HG02588 (cell line): ENCODE measurements at regions not wholly inside any gene's neighbourhood (a gene's known extent, or its start where the extent isn't known, plus 50 kb on each side); places are given as distances from the start of the nearest gene placed in this dataset.
A peak's percentile ranks its signal among the peaks of the same experiment; 100 is the strongest.
"Not testable (repeated sequence)": the region's sequence is repeated elsewhere in the genome, so short reads cannot be mapped to it uniquely, and the experiment has no call there.

Experiments
- ATAC-seq: cut with Tn5 transposase; IDR thresholded peaks from one replicate; pipeline ENCODE4 v1.9.1; 2021; ENCODE audit warnings: mild to moderate bottlenecking, moderate library complexity; ENCODE audit not compliant: unreplicated experiment

DNA sequence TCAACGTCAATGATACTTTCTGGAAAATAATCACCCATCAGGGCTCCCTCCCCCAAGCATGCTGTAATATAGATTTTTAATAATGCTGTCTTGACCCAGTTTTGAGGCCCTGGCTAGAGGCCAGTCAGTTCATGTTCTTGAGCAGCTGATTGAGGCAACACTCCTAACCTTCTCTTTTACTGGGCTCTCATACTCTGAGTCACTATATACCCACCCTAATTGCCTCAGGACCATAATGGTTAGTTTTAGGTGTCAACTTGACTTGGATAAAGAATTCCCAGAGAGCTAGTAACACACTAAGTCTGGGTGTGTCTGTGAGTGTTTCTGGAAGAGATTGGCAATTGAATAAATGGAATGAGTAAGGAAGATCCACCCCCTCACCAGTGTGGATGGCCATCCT is 527.0 kb upstream of the ATP2B1 start:
- ATAC-seq: no peak

DNA sequence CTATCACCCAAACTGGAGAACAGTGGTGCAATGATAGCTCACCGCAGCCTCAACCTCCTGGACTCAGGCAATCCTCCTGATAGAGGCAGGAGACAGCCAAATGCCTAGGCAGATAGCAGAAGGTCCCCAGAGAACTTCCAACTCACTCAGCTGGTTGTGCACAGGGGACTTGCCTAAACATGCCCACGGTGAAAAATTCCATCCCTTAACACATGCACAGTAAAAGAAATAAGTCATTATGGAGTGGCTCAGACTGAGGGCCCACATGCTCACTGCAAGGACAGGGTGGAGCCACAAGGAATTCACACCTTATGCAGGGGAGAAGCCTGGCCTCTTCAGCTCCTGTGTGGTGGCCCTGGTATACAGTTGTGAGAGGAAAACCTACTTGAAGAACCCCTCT is 525.8 kb upstream of the ATP2B1 start:
- ATAC-seq: no peak

DNA sequence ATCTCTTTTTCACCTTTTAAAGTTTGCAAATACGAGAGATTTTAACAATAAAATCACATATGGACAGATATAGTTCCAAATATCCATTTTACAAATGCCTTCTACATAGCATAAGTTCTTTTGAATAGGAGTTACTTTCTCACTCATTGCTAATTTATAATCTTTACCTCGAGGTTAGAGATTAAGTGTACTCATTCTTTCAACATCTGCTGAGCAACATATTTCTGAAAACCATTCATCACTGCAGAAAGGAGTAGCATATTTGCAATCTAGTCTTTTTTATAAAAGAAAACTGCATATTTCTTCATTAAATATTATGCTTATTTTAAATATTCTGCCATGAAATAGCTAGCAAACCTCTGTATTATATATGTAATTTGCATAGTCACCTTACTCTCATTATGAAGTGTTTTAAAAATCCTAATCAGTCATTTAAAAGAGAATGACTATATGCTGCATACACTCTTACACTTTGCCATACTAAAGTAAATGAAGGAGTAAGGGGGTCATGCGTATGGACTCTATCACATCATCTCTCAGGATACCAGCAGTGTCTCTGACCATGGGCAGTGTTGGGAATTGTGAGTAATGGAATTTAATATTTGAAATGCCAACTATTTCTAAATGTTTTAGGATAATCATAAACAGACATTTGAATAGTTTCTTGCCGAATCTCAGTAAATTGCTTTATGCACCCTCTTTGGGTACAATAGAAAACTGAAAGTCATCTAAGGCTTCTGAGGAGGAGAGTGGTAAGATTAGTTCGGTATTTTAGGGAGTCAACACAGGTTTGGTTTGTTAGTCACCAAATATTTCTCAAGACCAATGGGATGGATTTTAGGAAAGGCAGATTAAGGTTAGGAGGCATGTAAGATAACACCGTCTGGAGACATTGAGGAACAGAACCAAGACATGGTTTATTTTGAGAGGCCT is 524.8 kb upstream of the ATP2B1 start:
- no peak for ATAC-seq

DNA sequence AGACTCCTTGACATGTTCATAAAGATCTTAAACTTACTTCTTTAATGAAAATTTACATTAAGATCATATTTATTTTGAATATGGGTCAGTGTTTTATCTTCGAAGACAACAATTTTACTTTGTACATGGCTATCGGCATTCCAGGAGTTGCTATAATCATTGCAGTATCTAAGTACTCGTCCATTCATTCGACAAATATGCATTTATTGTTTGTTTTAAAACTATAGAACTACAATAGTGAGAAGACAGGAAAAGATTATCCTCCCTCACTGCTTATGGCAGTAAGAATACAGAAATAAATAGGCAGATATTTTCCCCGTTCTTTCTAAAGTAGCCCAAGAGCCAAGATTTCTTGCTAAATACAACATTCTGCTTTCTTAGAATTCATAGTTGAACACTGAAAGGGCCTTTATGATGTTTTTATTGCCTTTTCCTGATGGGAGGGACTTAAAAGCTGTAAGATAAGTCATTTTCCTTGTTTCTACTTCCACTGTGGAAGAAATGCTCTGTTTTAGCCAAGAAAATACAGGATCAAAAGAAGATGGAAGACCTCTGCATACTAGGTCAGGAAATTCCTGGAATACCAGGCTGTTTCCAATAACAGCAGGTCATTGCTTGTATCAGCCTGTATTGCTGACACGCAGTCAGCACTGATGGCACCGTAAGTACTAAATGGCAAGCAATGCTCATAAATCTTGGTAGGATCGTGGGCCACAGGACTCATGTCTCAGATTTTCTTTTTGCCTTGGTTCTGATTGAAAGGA is 521.0 kb upstream of the ATP2B1 start:
- ATAC-seq: no peak

DNA sequence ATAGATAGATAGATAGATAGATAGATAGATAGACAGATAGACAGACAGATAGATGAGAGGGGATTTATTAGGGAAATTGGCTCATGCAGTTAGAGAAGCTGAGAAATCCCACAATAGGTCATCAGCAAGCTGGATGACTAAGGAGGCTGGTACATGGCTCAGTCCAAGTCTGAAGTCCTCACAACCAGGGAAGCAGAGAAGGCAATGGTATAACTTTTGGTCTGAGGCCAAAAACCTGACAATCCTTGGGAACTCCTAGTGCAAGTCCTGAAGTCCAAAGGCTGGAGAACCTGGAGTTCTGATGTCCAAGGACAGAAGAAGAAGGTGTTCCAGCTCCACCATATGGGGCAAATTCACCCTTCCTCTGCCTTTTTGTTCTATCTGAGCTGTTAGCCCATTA is 517.6 kb upstream of the ATP2B1 start:
- ATAC-seq: no peak

DNA sequence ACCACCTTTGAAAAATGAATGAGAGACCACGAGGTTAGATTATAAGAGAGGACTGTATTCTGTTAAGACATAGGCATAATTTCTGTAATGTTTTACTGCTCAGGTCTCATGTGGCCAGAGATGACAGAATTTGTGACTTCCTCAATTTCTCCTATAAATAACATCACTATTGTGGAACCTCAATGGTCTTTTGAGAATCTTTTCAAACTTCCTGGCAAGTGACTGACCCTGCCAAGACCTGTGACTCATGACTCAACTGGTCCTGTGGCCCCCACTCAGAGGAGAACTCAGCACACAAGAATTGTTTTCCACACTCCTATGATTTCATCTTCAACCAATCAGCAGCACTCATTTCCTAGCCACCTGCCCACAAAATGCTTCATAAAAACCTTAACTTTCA is 508.2 kb upstream of the ATP2B1 start:
- no peak for ATAC-seq

DNA sequence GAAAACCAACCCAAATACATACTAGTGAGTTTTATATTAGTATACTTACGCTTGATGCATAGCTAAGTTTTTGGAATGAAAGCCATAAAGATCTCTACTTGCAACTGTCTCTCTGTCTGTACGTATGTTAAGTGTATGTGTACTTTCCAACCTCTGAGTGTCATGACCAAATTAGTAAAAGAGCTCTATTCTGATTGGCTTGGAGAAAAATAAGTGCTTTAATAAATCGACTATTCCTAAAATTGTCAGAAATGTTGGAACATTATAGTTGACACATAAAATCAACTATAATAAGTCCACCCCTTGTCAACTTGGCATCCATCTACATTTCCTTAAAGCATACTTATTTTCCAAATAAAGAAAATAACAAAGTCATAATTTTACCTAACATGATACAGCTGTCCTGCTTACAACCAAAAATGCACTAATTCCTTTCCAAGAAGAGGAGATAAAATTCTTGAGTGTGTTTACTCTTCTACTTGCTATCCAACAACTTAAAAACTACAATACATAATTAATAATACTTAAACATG is 507.4 kb upstream of the ATP2B1 start:
- no peak for ATAC-seq

DNA sequence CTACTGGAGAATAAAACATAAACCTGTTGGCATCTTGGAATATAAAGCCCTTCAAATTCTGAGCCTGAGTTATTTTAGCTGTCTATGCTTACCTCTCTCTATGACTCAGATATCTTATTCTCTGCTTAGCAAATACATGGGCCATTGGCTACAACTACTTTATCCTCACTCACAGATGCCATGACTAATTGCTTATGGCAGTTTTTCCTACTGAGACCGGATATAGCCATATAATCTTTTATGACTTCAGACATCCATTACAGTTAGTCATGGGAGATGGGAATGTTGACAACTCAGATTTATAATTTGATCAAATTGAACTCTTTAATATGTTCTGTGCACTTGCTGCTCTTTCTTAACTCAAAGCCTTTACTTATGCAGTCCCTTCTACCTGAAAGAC is 502.4 kb upstream of the ATP2B1 start:
- no peak for ATAC-seq

DNA sequence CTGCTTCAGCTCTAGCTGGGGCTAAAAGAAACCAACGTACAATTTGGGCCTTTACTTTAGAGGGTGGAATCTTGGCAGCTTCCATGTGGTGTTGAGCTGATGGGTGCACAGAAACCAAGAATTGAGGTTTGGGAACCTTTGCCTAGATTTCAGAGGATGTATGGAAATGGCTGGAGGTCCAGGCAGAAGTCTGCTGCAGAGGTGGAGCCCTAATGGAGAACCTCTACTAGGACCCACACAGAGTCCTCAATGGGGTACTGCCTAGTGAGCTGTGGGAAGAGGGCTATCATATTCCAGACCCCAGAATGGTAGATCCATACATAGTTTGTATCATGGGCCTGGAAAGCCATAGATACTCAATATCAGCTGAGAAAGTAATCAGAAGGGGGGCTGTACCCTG is 500.4 kb upstream of the ATP2B1 start:
- ATAC-seq: no peak

DNA sequence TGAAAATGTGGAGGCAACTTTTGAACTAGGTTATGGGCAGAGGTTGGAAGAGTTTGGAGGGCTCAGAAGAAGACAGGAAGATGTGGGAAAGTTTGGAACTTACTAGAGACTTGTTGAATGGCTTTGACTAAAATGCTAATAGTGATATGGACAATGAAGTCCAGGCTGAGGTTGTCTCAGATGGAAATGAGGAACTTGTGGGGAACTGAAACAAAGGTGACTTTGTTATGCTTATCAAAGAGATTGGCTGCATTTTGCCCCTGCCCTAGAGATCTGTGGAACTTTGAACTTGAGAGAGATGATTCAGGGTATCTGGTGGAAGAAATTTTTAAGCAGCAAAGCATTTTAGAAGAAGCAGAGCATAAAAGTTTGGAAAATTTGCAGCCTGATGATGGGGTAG is 499.7 kb upstream of the ATP2B1 start:
- ATAC-seq: not testable (repeated sequence)

DNA sequence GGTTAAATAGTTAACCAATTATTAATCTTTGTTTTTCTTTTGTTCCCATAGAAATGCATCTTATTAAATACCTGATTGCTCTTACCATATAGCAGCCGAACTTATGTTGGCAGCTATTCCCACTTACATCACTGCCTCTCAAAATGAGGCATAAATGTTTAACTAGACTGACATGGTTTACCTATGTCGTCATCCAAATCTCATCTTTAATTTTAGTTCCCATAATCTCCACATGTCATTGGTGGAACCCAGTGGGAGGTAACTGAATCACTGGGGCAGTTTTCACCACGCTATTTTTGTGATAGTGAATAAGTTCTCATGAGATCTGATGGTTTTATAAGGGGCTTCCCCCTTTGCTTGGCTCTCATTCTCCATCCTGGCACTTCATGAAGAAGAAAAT is 499.2 kb upstream of the ATP2B1 start:
- ATAC-seq: no peak

DNA sequence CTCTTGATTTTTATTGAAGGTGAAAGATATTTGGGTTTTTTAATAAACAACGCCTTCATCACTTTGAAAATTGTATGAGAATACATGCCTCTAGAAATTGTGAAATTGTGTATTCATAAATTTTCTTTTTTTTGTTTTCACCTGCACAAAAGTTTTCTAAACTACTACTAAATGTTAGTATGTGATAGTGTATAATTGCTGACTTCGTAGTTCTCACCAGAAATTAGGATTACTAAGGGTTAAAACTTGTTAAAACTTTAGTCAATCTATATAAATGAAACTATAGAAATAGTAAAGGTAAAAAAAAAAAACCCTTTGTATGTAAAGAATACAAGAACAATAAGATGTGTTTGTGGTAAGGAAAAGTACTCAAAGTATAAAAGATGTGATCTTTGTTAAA is 496.5 kb upstream of the ATP2B1 start:
- ATAC-seq: no peak

DNA sequence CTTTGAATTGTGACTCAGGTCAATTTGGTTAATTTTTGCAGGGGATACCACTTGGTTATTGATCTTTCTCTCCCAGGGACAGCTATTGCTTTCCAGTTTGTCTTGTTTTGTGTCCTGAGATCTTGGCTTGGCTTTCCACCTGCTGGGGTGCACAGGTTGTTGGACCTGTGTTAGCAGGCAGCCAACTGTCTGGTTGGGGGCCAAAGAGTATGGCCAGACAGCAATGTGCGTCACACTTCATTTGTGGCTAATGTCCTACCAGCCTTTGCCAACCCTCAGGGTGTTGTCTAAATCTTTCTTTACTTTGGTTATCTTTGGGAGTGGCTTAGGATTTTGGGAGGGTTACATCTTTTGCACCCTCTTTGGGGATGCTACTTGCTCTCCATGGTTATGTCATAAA is 494.9 kb upstream of the ATP2B1 start:
- no peak for ATAC-seq

DNA sequence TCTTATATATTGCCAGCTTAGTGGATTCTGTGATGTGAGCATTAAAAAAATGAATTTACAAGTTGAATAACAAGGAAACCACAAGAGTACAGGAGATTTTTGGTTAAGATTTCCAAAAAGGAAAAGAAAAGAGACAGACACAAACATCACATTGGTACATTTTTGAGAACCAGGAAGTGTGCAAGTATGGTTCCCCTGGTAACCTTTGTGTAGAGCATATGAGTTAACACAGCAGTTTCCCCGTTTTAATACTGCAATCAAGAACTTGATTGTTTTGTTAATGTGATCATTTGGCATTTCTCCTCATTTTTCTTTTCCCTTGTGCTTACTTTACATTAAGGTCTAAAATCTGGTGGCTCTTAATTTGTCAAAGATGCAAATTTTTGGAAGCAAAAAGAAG is 490.4 kb upstream of the ATP2B1 start:
- ATAC-seq: no peak

DNA sequence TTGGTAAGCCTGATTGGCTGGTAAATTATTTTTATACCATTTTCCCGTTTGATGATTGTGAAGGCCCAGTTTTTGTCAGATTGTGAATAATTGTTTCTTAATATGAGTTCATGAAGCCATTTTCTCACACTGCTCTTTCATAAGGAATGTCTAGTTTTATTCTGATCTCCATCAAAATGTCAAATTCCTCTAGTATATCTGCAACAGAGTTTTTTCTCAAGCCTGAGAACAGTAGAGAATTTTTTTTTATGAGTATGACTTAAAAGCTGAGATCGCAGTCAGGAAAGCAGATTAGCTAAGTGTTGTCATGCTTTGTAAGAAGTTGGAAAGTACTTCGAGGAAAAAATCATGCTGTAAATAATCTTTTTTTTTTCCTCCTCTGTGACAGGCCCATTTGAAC is 484.9 kb upstream of the ATP2B1 start:
- ATAC-seq: no peak

DNA sequence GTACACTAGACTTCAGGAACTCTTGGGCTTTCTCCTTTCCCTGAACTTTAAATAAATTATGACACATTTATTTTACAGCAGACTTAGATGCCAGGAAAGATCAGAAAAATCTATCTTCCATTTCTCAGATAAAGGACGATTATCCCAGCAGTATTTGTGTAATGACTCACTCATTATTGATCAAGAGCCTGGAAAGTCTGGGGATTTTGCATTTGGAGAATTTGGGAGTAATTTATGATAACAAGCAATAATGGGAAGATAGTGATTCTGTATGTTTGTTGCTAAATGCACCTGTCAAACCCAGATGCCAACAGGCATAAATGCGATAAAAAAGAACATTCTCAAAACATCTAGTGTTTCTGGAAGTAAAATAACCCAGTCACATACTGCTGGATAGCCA is 480.2 kb upstream of the ATP2B1 start:
- no peak for ATAC-seq

DNA sequence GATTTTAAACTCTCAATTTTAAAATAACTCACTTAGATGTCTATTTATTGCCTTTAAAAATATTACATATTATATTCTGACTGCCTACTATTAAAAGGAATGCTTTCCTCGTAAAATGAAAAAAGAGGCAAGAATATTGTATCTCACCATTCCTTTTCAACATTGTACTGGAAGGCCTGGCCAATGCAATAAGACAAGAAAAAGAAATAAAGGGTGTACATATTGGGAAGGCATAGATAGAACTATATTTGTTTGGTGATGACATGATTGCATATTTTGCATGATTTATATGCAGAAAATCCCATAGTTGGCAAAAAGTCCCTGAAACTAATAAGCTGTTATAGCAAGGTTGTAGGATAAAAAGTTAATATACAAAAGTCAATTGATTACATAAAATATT is 474.6 kb upstream of the ATP2B1 start:
- ATAC-seq: no peak

DNA sequence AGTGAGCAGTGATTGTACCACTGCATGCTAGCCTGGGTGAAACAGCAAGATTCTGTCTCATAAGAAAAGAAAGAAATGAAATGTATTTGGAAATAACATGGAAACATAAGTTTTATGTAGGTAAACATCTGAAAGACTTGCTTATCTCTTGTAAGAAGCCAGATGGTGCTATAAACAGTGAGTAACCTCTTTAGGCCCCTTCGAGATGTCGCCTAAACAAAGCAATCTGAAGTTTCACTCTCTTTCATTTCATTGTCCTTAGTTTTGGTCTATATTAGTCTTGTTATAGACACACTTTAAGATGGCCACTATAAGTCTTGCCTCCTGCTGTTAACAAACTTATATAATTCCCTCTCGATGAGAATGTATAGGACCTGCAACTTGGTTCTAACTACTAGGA is 472.6 kb upstream of the ATP2B1 start:
- ATAC-seq: no peak

DNA sequence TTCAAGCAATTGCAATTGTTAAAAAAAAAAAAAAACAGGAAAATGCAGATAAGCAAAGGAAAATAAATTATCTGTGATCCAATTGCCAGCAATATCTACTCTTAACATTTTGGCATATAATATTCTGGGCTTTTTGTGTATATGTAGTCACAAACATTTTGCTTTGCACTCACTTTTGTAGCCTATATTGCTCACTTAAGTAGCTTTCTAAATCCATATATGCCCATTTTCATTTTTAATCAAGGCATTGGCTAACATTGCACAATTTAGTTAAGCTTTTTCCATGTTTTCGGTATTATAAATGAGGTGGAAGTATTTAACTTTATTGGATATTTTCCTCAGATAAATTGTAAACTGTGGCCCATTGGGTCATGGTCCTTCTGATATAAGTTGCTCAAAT is 466.3 kb upstream of the ATP2B1 start:
- ATAC-seq: no peak

DNA sequence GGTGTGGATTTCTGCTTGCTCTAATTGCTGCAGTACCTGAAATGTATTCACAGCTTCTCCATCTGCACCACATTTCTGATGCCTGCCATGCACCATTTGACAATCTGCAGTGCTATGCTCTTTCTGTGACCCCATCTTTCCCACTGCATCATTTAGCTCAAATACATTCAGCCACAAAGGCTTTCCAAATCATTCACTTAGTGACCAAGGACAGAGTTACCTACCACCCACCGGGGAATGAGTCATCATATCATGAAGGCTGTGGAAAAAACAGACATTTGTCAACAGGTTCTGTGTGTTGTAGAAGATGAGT is 465.5 kb upstream of the ATP2B1 start:
- peak; percentile 50 for ATAC-seq

DNA sequence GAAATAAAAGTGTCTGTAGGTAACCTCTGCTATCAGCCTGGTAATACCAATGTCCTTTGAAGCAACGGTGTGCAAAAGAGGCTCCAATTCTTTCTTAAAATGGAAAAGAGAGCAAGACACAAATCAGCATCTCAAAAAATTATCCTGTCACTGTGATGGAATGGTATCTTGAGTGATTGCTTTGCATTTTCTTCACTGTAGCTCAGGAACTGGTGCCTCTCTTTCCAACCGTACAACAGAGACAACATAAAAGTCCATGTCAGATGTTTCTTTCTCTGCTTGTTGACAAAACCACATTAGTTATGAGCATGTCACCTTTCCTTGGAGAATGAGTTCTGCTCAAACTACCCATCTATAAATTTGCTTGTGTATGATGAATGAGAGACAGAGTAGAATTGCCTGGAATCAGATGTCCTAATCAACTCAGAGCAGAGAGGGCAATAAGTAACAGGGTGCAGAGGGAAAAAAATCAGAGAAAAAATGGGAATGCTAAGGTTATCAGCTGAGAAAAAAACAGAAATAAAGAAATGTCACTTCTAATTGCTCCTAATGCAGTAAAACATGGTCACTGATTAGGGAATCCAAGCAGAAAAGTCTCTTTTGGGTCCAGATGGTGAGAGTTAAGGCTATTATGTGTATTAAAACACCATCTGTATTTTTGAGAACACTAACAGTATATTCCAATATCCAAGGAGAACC is 465.0 kb upstream of the ATP2B1 start:
- no peak for ATAC-seq

DNA sequence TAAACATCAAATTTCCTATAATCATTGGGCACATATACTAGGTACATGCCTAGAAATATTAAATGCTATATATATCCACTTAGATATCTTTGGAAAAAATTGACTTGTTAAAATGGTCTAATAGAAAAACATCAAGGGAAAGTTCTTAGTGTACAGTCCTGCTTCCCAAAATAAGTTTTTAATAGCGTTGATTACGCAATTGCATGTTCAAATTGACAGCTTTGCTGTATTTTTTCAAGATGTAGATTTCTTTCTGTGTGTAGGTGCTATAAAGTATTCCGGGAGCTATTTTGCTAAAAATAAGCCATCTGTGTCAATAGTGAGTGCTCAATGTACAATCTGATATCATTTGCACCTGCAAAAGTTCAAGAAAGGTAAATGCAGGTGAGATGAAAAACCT is 463.9 kb upstream of the ATP2B1 start:
- no peak for ATAC-seq
